ENCODE measurements at regions not wholly inside any gene's neighbourhood (a gene's known extent, or its start where the extent isn't known, plus 50 kb on each side); places are given as distances from the start of the nearest gene placed in this dataset.

DNA sequence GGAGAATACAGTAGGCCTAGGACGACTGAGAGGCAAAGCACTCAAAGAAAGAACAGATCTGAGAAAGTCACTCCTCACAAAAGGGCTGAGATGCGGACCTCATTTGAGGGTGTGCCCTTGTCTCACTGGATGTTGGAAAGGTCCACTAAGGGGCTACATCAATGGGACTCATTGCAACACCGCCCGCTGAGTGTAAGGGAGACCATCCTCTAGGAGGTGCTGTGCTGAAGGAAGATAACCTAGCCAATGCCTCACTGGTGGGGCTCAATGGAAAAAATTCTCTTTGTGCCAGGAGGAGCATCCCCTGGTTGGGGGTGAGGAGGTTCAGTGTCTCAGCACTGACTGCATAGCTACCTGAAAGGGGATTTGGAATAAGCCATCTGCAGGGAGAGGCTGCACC is 758.7 kb upstream of the CELF2 start:
- no peak for ATAC-seq (ENCODE audit: low read depth)
- no peaks in the 10 kb centered on the region for H3K36me3 Mint-ChIP-seq
- H3K27ac Mint-ChIP-seq: no peak overlapping the region
- H3K9me3 Mint-ChIP-seq: peaks cover 5% of the 10 kb centered on the region
- no peaks in the 10 kb centered on the region for H3K27me3 Mint-ChIP-seq
- H3K4me3 Mint-ChIP-seq: no peak overlapping the region
- no peaks in the 10 kb centered on the region for H3K4me1 Mint-ChIP-seq
- no peak for DNase-seq (ENCODE audit: low spot score in 2 of 2)

DNA sequence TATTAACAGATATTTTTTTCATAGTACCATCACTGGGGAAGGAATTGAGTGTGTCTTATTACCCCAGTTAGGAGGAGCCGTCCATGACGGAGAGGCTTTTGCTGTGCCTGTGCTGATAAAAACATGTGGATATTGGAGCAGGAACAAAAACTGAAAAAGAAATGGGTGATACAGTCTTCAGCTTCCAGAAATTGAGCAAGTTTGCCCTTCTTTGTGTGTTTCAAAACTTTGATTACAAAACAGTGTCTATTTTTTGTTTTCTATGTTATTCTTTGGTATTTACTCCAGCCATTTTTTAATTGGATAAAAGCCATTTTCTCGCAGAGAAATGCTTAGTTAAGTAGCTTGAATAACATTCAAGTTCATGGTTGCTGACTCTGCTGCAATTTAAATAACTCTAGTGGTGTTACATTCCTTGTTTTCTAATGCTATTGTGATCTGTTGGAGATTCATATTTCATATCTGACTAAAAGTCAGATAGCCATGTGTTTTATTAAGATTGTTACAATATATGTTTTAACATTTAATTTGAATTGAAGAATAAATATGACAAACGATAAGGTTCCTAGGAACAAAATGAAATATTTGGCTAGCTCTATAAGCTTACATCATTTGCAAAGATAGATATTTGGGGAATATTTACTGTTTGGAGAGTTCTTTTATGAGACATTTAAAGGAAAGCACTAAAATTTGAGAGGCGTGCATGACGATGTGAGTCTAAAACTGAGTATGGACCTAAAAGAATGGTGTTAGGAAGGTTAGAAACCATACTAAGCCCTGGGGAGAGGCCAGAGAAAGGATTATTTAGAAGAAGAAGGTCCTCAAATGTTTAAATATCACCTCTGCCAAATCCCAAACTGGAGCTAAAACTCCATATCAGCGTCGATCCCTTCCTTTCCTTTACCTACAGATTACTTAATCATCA is 747.3 kb upstream of the CELF2 start:
- Mint-ChIP-seq H3K4me1 (no peaks in the 10 kb centered on the region), H3K9me3 (peaks cover 1% of the 10 kb centered on the region), H3K36me3 (no peaks in the 10 kb centered on the region), H3K27me3 (peaks cover 2% of the 10 kb centered on the region), H3K4me3 (no peak overlapping the region), H3K27ac (no peak overlapping the region)
- DNase-seq (ENCODE audit: low spot score in 2 of 2) (no peak), ATAC-seq (ENCODE audit: low read depth) (no peak)

DNA sequence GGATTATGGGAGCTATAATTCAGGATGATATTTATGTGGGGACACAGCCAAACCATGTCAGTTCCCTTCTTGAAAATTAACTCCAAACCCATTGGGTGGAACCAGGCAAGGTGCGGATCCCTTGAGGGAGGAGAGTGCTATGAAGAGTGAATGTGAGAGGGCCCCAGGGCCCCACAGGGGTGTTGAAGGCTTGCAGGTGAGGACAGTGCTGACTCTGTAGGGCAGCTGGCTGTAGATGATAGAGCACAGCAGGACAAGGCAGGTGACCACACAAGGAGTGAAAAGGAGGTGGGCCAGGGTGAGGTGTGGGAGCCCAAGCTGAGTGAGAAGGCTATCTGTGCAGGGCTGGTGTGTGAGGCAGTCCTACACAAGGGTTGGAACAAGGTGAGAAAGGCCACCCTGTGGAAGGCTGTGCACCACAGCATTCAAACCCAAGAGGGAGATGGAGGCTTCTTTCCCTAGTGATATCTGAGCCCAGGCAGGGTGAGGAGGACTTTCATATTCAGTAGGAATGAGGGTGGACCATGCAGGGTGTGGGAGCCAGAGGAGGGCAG is 746.0 kb upstream of the CELF2 start:
- Mint-ChIP-seq H3K4me3 (no peak overlapping the region), H3K27ac (no peak overlapping the region), H3K9me3 (peaks cover 1% of the 10 kb centered on the region), H3K4me1 (no peaks in the 10 kb centered on the region), H3K36me3 (no peaks in the 10 kb centered on the region), H3K27me3 (peaks cover 2% of the 10 kb centered on the region)
- DNase-seq (ENCODE audit: low spot score in 2 of 2) (no peak), ATAC-seq (ENCODE audit: low read depth) (no peak)

- no peaks in the 10 kb centered on the region for H3K4me1 Mint-ChIP-seq
- DNase-seq (ENCODE audit: low spot score in 2 of 2) (no peak), ATAC-seq (ENCODE audit: low read depth) (no peak)
- no peak overlapping the region for H3K27ac Mint-ChIP-seq
- no peaks in the 10 kb centered on the region for H3K36me3 Mint-ChIP-seq
- no peaks in the 10 kb centered on the region for H3K27me3 Mint-ChIP-seq
- H3K9me3 Mint-ChIP-seq: peaks cover 1% of the 10 kb centered on the region
- no peak overlapping the region for H3K4me3 Mint-ChIP-seq
These were observed 744.0 kb upstream of the CELF2 start for GRCh38 chr10:10273661-10274060.

DNA sequence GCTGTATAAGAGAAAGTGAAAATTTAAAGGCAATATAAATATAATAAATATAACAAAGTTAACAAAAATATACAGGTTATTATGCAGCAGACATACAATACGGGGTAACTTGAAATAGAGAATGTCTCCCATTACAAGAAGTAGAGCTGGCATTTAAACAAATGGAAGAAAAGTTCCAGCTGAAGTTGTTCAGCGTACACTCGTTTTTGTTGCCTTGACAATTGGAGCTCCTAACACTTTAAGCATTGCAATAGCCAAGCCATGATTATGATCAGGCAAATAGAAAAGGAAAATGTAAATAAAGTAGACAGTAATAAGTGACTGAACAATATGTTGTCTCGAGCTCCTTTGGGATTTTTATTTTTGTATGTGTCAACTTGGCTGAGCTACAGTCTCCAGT is 737.8 kb upstream of the CELF2 start:
- DNase-seq (ENCODE audit: low spot score in 2 of 2) (no peak), ATAC-seq (ENCODE audit: low read depth) (no peak)
- Mint-ChIP-seq H3K4me1 (no peaks in the 10 kb centered on the region), H3K36me3 (no peaks in the 10 kb centered on the region), H3K9me3 (peaks cover 3% of the 10 kb centered on the region), H3K4me3 (no peak overlapping the region), H3K27ac (no peak overlapping the region), H3K27me3 (peaks cover 3% of the 10 kb centered on the region)

DNA sequence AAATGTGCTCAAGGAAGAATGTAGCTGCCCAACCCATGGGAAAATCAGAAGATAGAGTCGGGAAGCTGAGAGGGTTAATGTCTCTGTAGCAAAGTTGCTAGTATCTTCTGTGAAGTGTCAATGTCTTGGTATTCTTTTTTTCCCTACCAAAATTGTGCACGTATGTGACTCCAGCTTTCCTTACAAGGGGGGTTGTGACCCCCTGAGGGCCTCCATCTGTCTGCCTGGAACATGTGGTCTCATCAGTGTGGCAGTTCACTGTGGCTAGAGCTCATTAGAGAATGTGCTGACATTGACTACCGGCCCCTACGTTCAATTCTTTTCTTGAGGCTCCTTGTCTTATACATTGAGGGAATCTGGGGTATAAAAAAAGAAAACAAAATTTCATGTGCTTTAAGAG is 725.2 kb upstream of the CELF2 start:
- ATAC-seq (ENCODE audit: low read depth): no peak
- H3K9me3 Mint-ChIP-seq: peaks cover 3% of the 10 kb centered on the region
- H3K4me3 Mint-ChIP-seq: no peak overlapping the region
- no peak for DNase-seq (ENCODE audit: low spot score in 2 of 2)
- no peaks in the 10 kb centered on the region for H3K36me3 Mint-ChIP-seq
- H3K4me1 Mint-ChIP-seq: no peaks in the 10 kb centered on the region
- no peaks in the 10 kb centered on the region for H3K27me3 Mint-ChIP-seq
- H3K27ac Mint-ChIP-seq: no peak overlapping the region

GRCh38 chr10:10293041-10293440 is 724.6 kb upstream of the CELF2 start:
- Mint-ChIP-seq H3K4me3 (no peak overlapping the region), H3K27me3 (no peaks in the 10 kb centered on the region), H3K36me3 (no peaks in the 10 kb centered on the region), H3K4me1 (no peaks in the 10 kb centered on the region), H3K9me3 (peaks cover 3% of the 10 kb centered on the region), H3K27ac (no peak overlapping the region)
- DNase-seq (ENCODE audit: low spot score in 2 of 2) (no peak), ATAC-seq (ENCODE audit: low read depth) (no peak)

- Mint-ChIP-seq H3K9me3 (peaks cover 3% of the 10 kb centered on the region), H3K4me1 (no peaks in the 10 kb centered on the region), H3K4me3 (no peak overlapping the region), H3K27me3 (no peaks in the 10 kb centered on the region), H3K27ac (no peak overlapping the region), H3K36me3 (no peaks in the 10 kb centered on the region)
- ATAC-seq (ENCODE audit: low read depth) (no peak), DNase-seq (ENCODE audit: low spot score in 2 of 2) (no peak)
These were observed 724.2 kb upstream of the CELF2 start for GRCh38 chr10:10293481-10293951.

DNA sequence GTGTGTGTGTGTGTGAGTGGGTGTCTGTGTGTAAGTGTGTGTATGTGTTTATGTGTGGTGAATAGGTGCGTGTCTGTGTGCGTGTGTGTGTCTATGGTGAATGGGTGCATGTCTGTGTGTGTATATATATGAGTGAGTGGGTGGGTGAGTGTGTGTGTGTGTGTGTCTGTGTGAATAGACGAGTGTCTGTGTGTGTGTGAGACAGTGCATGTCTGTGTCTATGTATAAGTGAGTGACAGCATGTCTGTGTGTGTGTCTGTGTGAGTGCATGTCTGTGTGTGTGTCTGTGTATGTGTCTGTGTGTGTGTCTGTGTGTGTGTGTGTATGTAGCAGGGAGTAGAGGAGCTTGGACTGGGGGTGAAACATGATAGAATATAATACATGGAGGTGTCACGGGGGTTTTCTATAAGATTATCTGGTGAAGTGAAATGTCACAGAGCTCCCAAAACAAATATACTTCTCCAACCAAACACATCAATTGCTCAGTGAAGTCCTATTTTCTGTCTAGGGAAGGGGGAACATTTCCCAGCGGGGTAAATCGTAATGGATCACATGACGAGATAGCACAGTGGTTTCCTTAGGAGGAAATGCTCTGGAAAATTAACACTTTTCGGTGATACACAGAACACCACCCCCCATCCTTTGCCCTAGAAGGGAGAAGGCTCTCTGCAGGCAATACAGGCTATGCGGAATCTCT is 723.3 kb upstream of the CELF2 start:
- no peaks in the 10 kb centered on the region for H3K36me3 Mint-ChIP-seq
- no peak overlapping the region for H3K27ac Mint-ChIP-seq
- no peak for DNase-seq (ENCODE audit: low spot score in 2 of 2)
- H3K9me3 Mint-ChIP-seq: peaks cover 2% of the 10 kb centered on the region
- H3K4me1 Mint-ChIP-seq: no peaks in the 10 kb centered on the region
- no peak overlapping the region for H3K4me3 Mint-ChIP-seq
- no peak for ATAC-seq (ENCODE audit: low read depth)
- no peaks in the 10 kb centered on the region for H3K27me3 Mint-ChIP-seq

DNA sequence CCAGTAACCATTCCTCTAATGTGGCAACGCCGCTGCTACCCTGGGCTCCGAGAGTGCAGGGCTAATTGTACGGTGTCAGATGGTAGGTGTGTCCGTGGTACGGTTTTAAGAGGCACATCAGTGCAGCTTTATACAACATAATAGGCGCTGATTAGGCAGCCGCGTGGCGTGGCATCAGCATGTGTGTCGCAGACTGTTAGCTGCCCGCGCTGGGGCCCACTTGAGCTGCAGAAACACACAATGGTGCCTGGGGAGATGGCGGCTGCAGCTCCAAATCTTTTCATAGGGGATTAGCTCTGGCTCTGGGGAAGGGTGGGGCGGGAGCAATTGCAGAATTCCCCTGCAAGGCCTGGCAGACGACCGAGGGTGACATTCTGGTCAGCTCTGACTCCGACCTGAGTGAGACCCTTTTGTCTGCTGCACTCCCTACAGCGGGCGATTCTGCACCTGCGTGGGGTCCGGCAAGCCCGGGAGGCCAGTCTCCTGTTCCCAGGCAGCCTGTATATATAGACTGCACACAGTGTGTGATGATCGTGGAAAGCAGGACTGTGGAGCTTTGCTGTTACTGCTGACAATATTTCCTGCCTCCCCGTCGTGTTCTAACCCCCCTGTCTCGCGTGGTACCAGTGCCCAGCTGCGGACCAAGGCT is 722.7 kb upstream of the CELF2 start:
- Mint-ChIP-seq H3K27ac (no peak overlapping the region), H3K9me3 (peaks cover 2% of the 10 kb centered on the region), H3K27me3 (no peaks in the 10 kb centered on the region), H3K36me3 (no peaks in the 10 kb centered on the region), H3K4me1 (no peaks in the 10 kb centered on the region), H3K4me3 (no peak overlapping the region)
- DNase-seq (ENCODE audit: low spot score in 2 of 2) (no peak), ATAC-seq (ENCODE audit: low read depth) (no peak)

GRCh38 chr10:10295537-10295936 is 722.1 kb upstream of the CELF2 start:
- no peak overlapping the region for H3K4me3 Mint-ChIP-seq
- H3K27ac Mint-ChIP-seq: no peak overlapping the region
- DNase-seq (ENCODE audit: low spot score in 2 of 2) (no peak), ATAC-seq (ENCODE audit: low read depth) (no peak)
- H3K36me3 Mint-ChIP-seq: no peaks in the 10 kb centered on the region
- no peaks in the 10 kb centered on the region for H3K27me3 Mint-ChIP-seq
- H3K4me1 Mint-ChIP-seq: no peaks in the 10 kb centered on the region
- peaks cover 2% of the 10 kb centered on the region for H3K9me3 Mint-ChIP-seq

DNA sequence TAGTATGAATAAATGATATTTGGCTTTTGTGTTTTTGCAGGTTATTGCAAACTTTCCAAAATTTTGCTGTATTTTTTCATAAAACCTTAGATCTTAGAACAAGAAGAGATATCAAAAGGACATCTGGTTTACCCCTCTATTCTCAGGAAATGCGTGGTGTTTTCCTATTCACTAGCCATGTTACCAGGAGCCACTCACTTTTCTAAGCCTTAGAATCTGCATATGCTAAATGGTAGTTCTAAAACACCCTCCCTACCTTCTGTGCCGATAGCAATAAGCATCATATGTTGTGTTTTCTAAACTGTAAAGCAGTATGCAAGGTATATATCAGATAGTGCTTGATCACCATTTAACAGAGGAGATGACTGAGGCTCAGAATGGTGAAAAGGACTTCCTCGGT is 715.0 kb upstream of the CELF2 start:
- Mint-ChIP-seq H3K27me3 (no peaks in the 10 kb centered on the region), H3K36me3 (no peaks in the 10 kb centered on the region), H3K27ac (no peak overlapping the region), H3K4me1 (no peaks in the 10 kb centered on the region), H3K9me3 (no peaks in the 10 kb centered on the region), H3K4me3 (no peak overlapping the region)
- no peak for ATAC-seq (ENCODE audit: low read depth)
- no peak for DNase-seq (ENCODE audit: low spot score in 2 of 2)

DNA sequence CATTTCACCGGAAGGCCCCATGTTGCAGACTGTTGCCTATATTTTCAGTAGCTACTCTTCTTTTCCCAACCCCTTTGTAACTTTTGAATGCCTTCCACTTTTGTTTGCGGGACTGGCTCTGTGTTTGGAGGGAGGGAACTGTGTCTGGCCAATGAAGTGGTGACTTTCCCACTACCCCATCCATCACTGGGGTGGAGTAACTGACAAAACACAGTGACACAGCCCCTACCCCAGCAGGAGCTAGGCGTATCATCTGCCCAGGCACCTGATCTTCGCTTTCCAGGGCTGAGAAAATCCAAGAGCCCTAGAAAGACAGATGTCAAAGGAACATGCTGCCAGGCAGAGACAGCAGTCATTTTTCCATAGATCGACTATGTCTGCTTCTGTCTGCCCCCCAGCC is 710.6 kb upstream of the CELF2 start:
- no peaks in the 10 kb centered on the region for H3K36me3 Mint-ChIP-seq
- no peak overlapping the region for H3K4me3 Mint-ChIP-seq
- DNase-seq (ENCODE audit: low spot score in 2 of 2) (no peak), ATAC-seq (ENCODE audit: low read depth) (no peak)
- no peak overlapping the region for H3K27ac Mint-ChIP-seq
- H3K9me3 Mint-ChIP-seq: peaks cover 1% of the 10 kb centered on the region
- no peaks in the 10 kb centered on the region for H3K27me3 Mint-ChIP-seq
- H3K4me1 Mint-ChIP-seq: no peaks in the 10 kb centered on the region

GRCh38 chr10:10307551-10307950 is 710.1 kb upstream of the CELF2 start:
- Mint-ChIP-seq H3K27me3 (no peaks in the 10 kb centered on the region), H3K4me3 (no peak overlapping the region), H3K9me3 (peaks cover 1% of the 10 kb centered on the region), H3K27ac (no peak overlapping the region), H3K4me1 (no peaks in the 10 kb centered on the region), H3K36me3 (no peaks in the 10 kb centered on the region)
- ATAC-seq (ENCODE audit: low read depth) (no peak), DNase-seq (ENCODE audit: low spot score in 2 of 2) (no peak)

Data from memory B cell (primary cell).